ENCODE measurements at regions not wholly inside any gene's neighbourhood (a gene's known extent, or its start where the extent isn't known, plus 50 kb on each side); places are given as distances from the start of the nearest gene placed in this dataset.

GRCh38 chr6:1201547-1202200 lies 110.2 kb upstream of the FOXQ1 start:
- no peak for DNase-seq (ENCODE audit: low spot score)

GRCh38 chr6:1200409-1201101 lies 111.3 kb upstream of the FOXQ1 start:
- DNase-seq (ENCODE audit: low spot score): peak; percentile 24

- DNase-seq (ENCODE audit: low spot score): no peak
These were observed 111.9 kb upstream of the FOXQ1 start for GRCh38 chr6:1200081-1200408.

GRCh38 chr6:1197309-1197708 lies 114.6 kb upstream of the FOXQ1 start:
- no peak for DNase-seq (ENCODE audit: low spot score)

GRCh38 chr6:1191141-1191630 lies 120.7 kb upstream of the FOXQ1 start:
- no peak for DNase-seq (ENCODE audit: low spot score)

- peak; percentile 91 for DNase-seq (ENCODE audit: low spot score)
These were observed 121.5 kb upstream of the FOXQ1 start for GRCh38 chr6:1190366-1190765.

GRCh38 chr6:1188199-1188598 lies 123.7 kb upstream of the FOXQ1 start:
- no peak for DNase-seq (ENCODE audit: low spot score)

- DNase-seq (ENCODE audit: low spot score): no peak
These were observed 124.4 kb upstream of the FOXQ1 start for GRCh38 chr6:1187293-1188131.

- no peak for DNase-seq (ENCODE audit: low spot score)
These were observed 127.6 kb upstream of the FOXQ1 start for GRCh38 chr6:1184318-1184717.

- DNase-seq (ENCODE audit: low spot score): no peak
These were observed 129.0 kb upstream of the FOXQ1 start for GRCh38 chr6:1182722-1183521.

GRCh38 chr6:1181939-1182605 lies 129.8 kb upstream of the FOXQ1 start:
- DNase-seq (ENCODE audit: low spot score): no peak

- DNase-seq (ENCODE audit: low spot score): no peak
These were observed 132.1 kb upstream of the FOXQ1 start for GRCh38 chr6:1179571-1180459.

- no peak for DNase-seq (ENCODE audit: low spot score)
These were observed 133.3 kb upstream of the FOXQ1 start for GRCh38 chr6:1178590-1178989.

GRCh38 chr6:1176567-1176966 lies 135.3 kb upstream of the FOXQ1 start:
- no peak for DNase-seq (ENCODE audit: low spot score)

GRCh38 chr6:1175877-1176276 lies 136.0 kb upstream of the FOXQ1 start:
- DNase-seq (ENCODE audit: low spot score): no peak

GRCh38 chr6:1170794-1171193 lies 141.1 kb upstream of the FOXQ1 start:
- DNase-seq (ENCODE audit: low spot score): no peak

- DNase-seq (ENCODE audit: low spot score): no peak
These were observed 147.3 kb upstream of the FOXQ1 start for GRCh38 chr6:1164600-1164999.

- DNase-seq (ENCODE audit: low spot score): no peak
These were observed 148.4 kb upstream of the FOXQ1 start for GRCh38 chr6:1163501-1163900.

- DNase-seq (ENCODE audit: low spot score): no peak
These were observed 149.3 kb upstream of the FOXQ1 start for GRCh38 chr6:1162367-1163275.

Data from AG08396 (cell line).